A673 (cell line): ENCODE measurements at regions not wholly inside any gene's neighbourhood (a gene's known extent, or its start where the extent isn't known, plus 50 kb on each side); places are given as distances from the start of the nearest gene placed in this dataset.

Experiments
- CTCF ChIP-seq: fragments of 300-800, 200-600 bp; sonication (generic); conservative IDR thresholded peaks from 2 replicates; pipeline ENCODE4 v1.5.1; 2017; ENCODE audit warnings: low read depth, mild to moderate bottlenecking, antibody characterized with exemption, low read length, moderate library complexity, mixed read lengths
- EZH2 ChIP-seq: fragments of 200-600 bp; sonication (generic); IDR thresholded peaks from 2 replicates; pipeline ENCODE4 v1.6.1; 2017; ENCODE audit warnings: borderline replicate concordance, low read depth, mild to moderate bottlenecking, mixed read lengths, antibody characterized with exemption, low read length; ENCODE audit not compliant: poor library complexity, severe bottlenecking

GRCh38 chr3:24640330-24640877 lies 145.8 kb upstream of the THRB start:
- TF ChIP-seq CTCF: peak; percentile 49; the same call in 1 of the 2 replicates
- no peak for TF ChIP-seq EZH2
